NB4 (cell line): ENCODE measurements at regions not wholly inside any gene's neighbourhood (a gene's known extent, or its start where the extent isn't known, plus 50 kb on each side); places are given as distances from the start of the nearest gene placed in this dataset.

Experiments used
- POLR2A ChIP-seq: IDR thresholded peaks from 2 replicates; pipeline ENCODE4 v1.6.1; 2011; ENCODE audit warnings: mild to moderate bottlenecking; ENCODE audit not compliant: insufficient read length; ENCODE audit errors: extremely low read depth
- TF ChIP-seq, protein P1 (sequence below): IDR thresholded peaks from one replicate; pipeline ENCODE4 v1.5.1; 2012; ENCODE audit warnings: low read depth, low read length

DNA sequence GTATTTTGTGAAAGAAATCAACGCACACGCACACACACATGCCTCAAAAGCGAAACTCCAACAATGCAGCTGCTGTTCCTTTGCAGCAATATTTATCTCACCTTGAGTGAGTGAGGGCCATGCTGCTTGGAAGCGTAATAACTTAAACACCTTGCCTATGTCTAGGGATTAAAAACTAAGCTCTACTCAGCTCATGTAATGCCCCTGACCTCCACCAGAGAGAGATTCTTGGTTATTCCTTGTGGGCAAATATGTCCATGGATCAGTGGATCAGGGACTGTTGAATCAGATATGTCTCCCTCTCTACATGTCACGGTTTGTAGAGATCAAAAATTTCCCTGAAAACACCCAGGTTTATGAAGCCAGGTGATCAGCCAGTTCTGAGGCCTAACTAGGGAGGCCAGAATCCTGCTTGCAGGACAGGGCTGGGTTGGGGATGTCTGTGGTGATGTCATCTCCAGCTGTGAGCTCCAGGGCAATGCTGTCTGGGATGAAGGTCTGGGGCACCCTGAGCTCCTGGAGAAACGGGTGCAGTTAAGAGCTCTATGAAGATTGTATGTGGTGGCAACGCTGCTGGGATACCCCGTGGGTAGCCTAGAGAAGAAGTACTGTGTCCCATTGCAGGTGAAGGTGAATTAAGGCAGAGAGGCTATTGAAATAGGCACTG is 149.4 kb downstream of the KCNJ12 start:
- TF ChIP-seq, protein P1, sequence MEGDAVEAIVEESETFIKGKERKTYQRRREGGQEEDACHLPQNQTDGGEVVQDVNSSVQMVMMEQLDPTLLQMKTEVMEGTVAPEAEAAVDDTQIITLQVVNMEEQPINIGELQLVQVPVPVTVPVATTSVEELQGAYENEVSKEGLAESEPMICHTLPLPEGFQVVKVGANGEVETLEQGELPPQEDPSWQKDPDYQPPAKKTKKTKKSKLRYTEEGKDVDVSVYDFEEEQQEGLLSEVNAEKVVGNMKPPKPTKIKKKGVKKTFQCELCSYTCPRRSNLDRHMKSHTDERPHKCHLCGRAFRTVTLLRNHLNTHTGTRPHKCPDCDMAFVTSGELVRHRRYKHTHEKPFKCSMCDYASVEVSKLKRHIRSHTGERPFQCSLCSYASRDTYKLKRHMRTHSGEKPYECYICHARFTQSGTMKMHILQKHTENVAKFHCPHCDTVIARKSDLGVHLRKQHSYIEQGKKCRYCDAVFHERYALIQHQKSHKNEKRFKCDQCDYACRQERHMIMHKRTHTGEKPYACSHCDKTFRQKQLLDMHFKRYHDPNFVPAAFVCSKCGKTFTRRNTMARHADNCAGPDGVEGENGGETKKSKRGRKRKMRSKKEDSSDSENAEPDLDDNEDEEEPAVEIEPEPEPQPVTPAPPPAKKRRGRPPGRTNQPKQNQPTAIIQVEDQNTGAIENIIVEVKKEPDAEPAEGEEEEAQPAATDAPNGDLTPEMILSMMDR = no peak
- TF ChIP-seq POLR2A = no peak
